ENCODE measurements at regions not wholly inside any gene's neighbourhood (a gene's known extent, or its start where the extent isn't known, plus 50 kb on each side); places are given as distances from the start of the nearest gene placed in this dataset.

DNA sequence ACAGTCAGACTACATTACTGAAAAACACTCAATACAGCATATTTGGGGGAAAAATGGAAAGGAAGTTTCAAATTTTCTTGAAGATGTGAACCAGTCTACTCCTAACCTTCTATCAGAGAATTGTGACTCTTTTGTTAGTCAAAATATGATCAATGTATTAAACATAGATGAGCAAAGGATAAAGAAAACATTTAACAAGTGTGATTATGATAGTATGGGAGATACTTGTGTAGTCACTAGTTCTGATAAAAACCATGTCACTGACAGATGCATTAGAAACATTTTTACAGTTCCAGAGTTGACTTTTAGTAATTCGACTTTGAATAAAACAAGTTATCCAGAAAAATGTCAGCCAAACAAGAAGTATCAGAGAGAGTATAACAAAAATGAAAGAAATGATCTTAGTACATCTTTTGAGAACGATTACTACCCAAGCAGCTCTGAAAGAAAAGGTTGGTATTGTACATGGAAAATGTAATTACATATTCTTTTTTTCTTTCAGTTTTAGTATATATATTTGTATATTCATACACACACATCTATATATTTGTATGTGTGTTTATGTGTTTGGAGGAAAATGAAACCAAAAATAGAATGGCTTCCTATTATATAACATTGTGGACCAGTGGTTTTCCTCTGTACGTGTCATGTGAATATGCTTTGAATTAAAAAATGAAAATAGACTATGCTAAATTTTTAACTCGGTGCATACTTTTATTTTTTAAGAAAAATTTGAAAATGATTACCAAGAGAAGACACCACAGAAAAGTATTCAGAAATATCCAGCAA is 63.3 kb upstream of the ABCD2 start:
- H3F3A ChIP-seq (ENCODE audit: low read depth): no peaks in the 10 kb centered on the region
- no peak overlapping the region for H3K4me3 ChIP-seq
- no peaks in the 10 kb centered on the region for H3K36me3 ChIP-seq
- Mint-ChIP-seq H3K4me3 (no peak overlapping the region), H3K27me3 (ENCODE audit: insufficient read depth, low read depth) (no peaks in the 10 kb centered on the region), H3K36me3 (no peaks in the 10 kb centered on the region), H3K4me1 (no peaks in the 10 kb centered on the region), H3K9me3 (peaks cover 2% of the 10 kb centered on the region), H3K27ac (no peak overlapping the region)
- TF ChIP-seq EZH2phosphoT487 (IDR thresholded peaks at IDR 0.05) (no peak), EZH2 (IDR thresholded peaks at IDR 0.05) (no peak)
- TF ChIP-seq, protein P1, sequence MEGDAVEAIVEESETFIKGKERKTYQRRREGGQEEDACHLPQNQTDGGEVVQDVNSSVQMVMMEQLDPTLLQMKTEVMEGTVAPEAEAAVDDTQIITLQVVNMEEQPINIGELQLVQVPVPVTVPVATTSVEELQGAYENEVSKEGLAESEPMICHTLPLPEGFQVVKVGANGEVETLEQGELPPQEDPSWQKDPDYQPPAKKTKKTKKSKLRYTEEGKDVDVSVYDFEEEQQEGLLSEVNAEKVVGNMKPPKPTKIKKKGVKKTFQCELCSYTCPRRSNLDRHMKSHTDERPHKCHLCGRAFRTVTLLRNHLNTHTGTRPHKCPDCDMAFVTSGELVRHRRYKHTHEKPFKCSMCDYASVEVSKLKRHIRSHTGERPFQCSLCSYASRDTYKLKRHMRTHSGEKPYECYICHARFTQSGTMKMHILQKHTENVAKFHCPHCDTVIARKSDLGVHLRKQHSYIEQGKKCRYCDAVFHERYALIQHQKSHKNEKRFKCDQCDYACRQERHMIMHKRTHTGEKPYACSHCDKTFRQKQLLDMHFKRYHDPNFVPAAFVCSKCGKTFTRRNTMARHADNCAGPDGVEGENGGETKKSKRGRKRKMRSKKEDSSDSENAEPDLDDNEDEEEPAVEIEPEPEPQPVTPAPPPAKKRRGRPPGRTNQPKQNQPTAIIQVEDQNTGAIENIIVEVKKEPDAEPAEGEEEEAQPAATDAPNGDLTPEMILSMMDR (IDR thresholded peaks at IDR 0.05): no peak
- H3K79me2 ChIP-seq (ENCODE audit: low read depth): no peaks in the 10 kb centered on the region
- no peak overlapping the region for H2AFZ ChIP-seq (replicated peaks)
- no peak overlapping the region for H3K9ac ChIP-seq
- no peaks in the 10 kb centered on the region for H4K20me1 ChIP-seq (ENCODE audit: low read depth)
- no peaks in the 10 kb centered on the region for H3K27me3 ChIP-seq
- no peaks in the 10 kb centered on the region for H3K4me1 ChIP-seq
- no peaks in the 10 kb centered on the region for H3K9me3 ChIP-seq (ENCODE audit: low read depth)
- H3K27ac ChIP-seq: no peak overlapping the region
- H3K4me2 ChIP-seq: no peak overlapping the region
- no peak for DNase-seq (ENCODE audit: low spot score)

DNA sequence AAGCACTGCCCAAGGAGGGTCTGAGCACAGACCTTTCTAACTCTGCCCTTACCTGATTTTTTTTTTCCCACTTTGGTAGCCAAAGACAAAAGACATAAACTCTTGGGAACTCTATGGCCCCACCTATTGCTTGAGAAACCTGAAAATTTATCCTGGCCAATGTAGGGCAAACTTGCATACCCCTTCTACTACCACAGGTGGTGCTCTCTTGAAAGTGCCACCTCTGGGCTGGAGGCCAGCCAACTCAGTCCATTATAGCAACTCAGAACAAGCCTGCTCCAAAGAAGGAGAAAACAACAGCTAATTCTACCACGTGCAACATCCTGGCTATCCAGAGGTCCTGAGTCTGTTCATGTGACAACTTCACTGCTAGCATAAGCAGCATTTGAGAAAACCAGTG is 55.7 kb upstream of the ABCD2 start:
- Histone ChIP-seq H2AFZ (replicated peaks) (no peak overlapping the region), H3K9ac (no peak overlapping the region), H3K9me3 (ENCODE audit: low read depth) (no peaks in the 10 kb centered on the region), H3K4me3 (no peak overlapping the region), H3K79me2 (ENCODE audit: low read depth) (no peaks in the 10 kb centered on the region), H3K36me3 (no peaks in the 10 kb centered on the region), H3K27me3 (no peaks in the 10 kb centered on the region), H3K4me1 (no peaks in the 10 kb centered on the region), H3F3A (ENCODE audit: low read depth) (no peaks in the 10 kb centered on the region), H4K20me1 (ENCODE audit: low read depth) (no peaks in the 10 kb centered on the region), H3K27ac (no peak overlapping the region), H3K4me2 (no peak overlapping the region)
- DNase-seq (ENCODE audit: low spot score): no peak
- H3K27ac Mint-ChIP-seq: no peak overlapping the region
- TF ChIP-seq EZH2 (IDR thresholded peaks at IDR 0.05): no peak
- TF ChIP-seq EZH2phosphoT487 (IDR thresholded peaks at IDR 0.05): no peak
- TF ChIP-seq, protein P1 (IDR thresholded peaks at IDR 0.05): no peak
- H3K4me3 Mint-ChIP-seq: no peak overlapping the region
- no peaks in the 10 kb centered on the region for H3K4me1 Mint-ChIP-seq
- no peaks in the 10 kb centered on the region for H3K36me3 Mint-ChIP-seq
- peaks cover 7% of the 10 kb centered on the region for H3K27me3 Mint-ChIP-seq (ENCODE audit: insufficient read depth, low read depth)
- peaks cover 17% of the 10 kb centered on the region for H3K9me3 Mint-ChIP-seq

DNA sequence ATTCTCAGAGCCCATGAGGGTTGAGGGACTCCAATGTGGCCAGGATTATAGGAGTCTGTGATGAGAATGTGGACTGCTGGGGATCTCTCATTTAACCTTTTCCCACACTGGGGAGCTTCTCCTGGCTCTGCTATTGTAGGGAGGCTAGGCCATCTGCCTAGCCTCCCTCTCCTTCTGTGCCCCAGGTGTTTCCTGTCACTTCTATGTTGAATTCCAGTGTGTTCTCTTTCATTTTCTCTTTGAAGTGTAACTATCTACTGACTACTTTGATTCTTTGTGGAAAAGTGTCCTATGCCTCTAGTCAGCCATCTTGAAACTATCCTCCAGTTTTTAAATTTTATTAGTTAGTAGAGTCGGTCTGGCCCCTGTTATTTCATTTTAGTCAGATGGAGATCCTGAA is 53.4 kb upstream of the ABCD2 start:
- peak overlapping the region; percentile 36 for H3K27ac Mint-ChIP-seq
- DNase-seq (ENCODE audit: low spot score): no peak
- no peak overlapping the region for H3K4me3 Mint-ChIP-seq
- TF ChIP-seq, protein P1 (IDR thresholded peaks at IDR 0.05): no peak
- TF ChIP-seq EZH2 (IDR thresholded peaks at IDR 0.05) (no peak), EZH2phosphoT487 (IDR thresholded peaks at IDR 0.05) (no peak)
- H2AFZ ChIP-seq (replicated peaks): no peak overlapping the region
- no peaks in the 10 kb centered on the region for H3K36me3 Mint-ChIP-seq
- H3K27me3 Mint-ChIP-seq (ENCODE audit: insufficient read depth, low read depth): peaks cover 7% of the 10 kb centered on the region
- H3K27ac ChIP-seq: no peak overlapping the region
- no peaks in the 10 kb centered on the region for H3K79me2 ChIP-seq (ENCODE audit: low read depth)
- H3K4me1 ChIP-seq: no peaks in the 10 kb centered on the region
- H3K4me3 ChIP-seq: no peak overlapping the region
- no peaks in the 10 kb centered on the region for H4K20me1 ChIP-seq (ENCODE audit: low read depth)
- no peaks in the 10 kb centered on the region for H3F3A ChIP-seq (ENCODE audit: low read depth)
- peaks cover 25% of the 10 kb centered on the region for H3K9me3 Mint-ChIP-seq
- H3K27me3 ChIP-seq: no peaks in the 10 kb centered on the region
- H3K9ac ChIP-seq: no peak overlapping the region
- H3K9me3 ChIP-seq (ENCODE audit: low read depth): no peaks in the 10 kb centered on the region
- no peaks in the 10 kb centered on the region for H3K36me3 ChIP-seq
- no peak overlapping the region for H3K4me2 ChIP-seq
- no peaks in the 10 kb centered on the region for H3K4me1 Mint-ChIP-seq

Measured in neural progenitor cell (in vitro differentiated cells).